A673 (cell line): ENCODE measurements at regions not wholly inside any gene's neighbourhood (a gene's known extent, or its start where the extent isn't known, plus 50 kb on each side); places are given as distances from the start of the nearest gene placed in this dataset.

Source experiments
- BruUV-seq: library from RNA; stranded (reverse); fragments of 400-500 nt; replicated peaks from 2 replicates; lab custom pipeline; 2021; lab: Mats Ljungman, UMichigan
- CTCF ChIA-PET: fragments of 300-600 bp; sonication (Branson Sonifier 250); formaldehyde crosslinking; loops from one replicate; lab custom pipeline; 2022; ENCODE audit warnings: antibody characterized with exemption; lab: Charles Lee
- POLR2A ChIA-PET: fragments of 300-600 bp; sonication (Branson Sonifier 250); formaldehyde crosslinking; loops from one replicate; lab custom pipeline; 2022; ENCODE audit warnings: antibody characterized with exemption; ENCODE audit not compliant: low non-redundant PET; lab: Charles Lee
- DNase-seq: peaks from one replicate; pipeline ENCODE4 v3.0.0-alpha.2; 2015; ENCODE audit warnings: low spot score
- H3K27ac ChIP-seq: fragments of 200-600 bp; sonication (generic); 2 replicates; pipeline ENCODE4 v1.5.1; 2016; ENCODE audit warnings: mixed run types, low read depth, mild to moderate bottlenecking, mixed read lengths, antibody characterized with exemption, low read length; ENCODE audit not compliant: poor library complexity, severe bottlenecking
- H3K27me3 ChIP-seq: fragments of 200-600 bp; sonication (generic); replicated peaks from 2 replicates; pipeline ENCODE4 v1.6.1; 2017; ENCODE audit warnings: mixed run types, low read depth, mild to moderate bottlenecking, mixed read lengths, antibody characterized with exemption, low read length; ENCODE audit not compliant: insufficient read depth, poor library complexity
- H3K36me3 ChIP-seq: fragments of 200-600 bp; sonication (generic); 2 replicates; pipeline ENCODE4 v1.6.1; 2016; ENCODE audit warnings: mixed run types, mild to moderate bottlenecking, mixed read lengths, antibody characterized with exemption, low read length; ENCODE audit not compliant: insufficient read depth, poor library complexity, severe bottlenecking
- H3K4me1 ChIP-seq: fragments of 200-600 bp; sonication (generic); 2 replicates; pipeline ENCODE4 v1.6.1; 2017; ENCODE audit warnings: mixed run types, mild to moderate bottlenecking, mixed read lengths, antibody characterized with exemption, low read length; ENCODE audit not compliant: insufficient read depth, poor library complexity, severe bottlenecking
- H3K4me3 ChIP-seq: fragments of 200-600 bp; sonication (generic); 2 replicates; pipeline ENCODE4 v1.5.1; 2016; ENCODE audit warnings: low read depth, mixed run types, mild to moderate bottlenecking, mixed read lengths, low read length; ENCODE audit not compliant: poor library complexity, severe bottlenecking
- H3K9me3 ChIP-seq: fragments of 200-600 bp; sonication (generic); 2 replicates; pipeline ENCODE4 v1.6.1; 2016; ENCODE audit warnings: mixed run types, low read depth, mild to moderate bottlenecking, mixed read lengths, antibody characterized with exemption, low read length; ENCODE audit not compliant: poor library complexity, severe bottlenecking
- CTCF ChIP-seq: fragments of 300-800, 200-600 bp; sonication (generic); conservative IDR thresholded peaks from 2 replicates; pipeline ENCODE4 v1.5.1; 2017; ENCODE audit warnings: low read depth, mild to moderate bottlenecking, antibody characterized with exemption, low read length, moderate library complexity, mixed read lengths
- EZH2 ChIP-seq: fragments of 200-600 bp; sonication (generic); IDR thresholded peaks from 2 replicates; pipeline ENCODE4 v1.6.1; 2017; ENCODE audit warnings: borderline replicate concordance, low read depth, mild to moderate bottlenecking, mixed read lengths, antibody characterized with exemption, low read length; ENCODE audit not compliant: poor library complexity, severe bottlenecking
- intact Hi-C: fragments of 100-400 bp; cut with micrococcal nuclease; formaldehyde crosslinking; loops from one replicate; pipeline ENCODE4 v1.10.0; 2022; ENCODE audit not compliant: unreplicated experiment

GRCh38 chr11:122391049-122391448 is 264.5 kb upstream of the UBASH3B start:
- Histone ChIP-seq H3K4me1 (no peaks in the 10 kb centered on the region), H3K27me3 (no peaks in the 10 kb centered on the region), H3K36me3 (no peaks in the 10 kb centered on the region), H3K9me3 (no peaks in the 10 kb centered on the region), H3K27ac (no peak overlapping the region), H3K4me3 (no peak overlapping the region)
- POLR2A ChIA-PET: no interaction called here
- DNase-seq: no peak
- CTCF ChIA-PET: no interaction called here
- no TSS peak for BruUV-seq
- intact Hi-C loops: no loop called here
- TF ChIP-seq CTCF: no peak
- TF ChIP-seq EZH2: no peak

- CTCF ChIA-PET: no interaction called here
Observed at GRCh38 chr11:122383186-122383585, 267.2 kb upstream of the BLID start.

DNA sequence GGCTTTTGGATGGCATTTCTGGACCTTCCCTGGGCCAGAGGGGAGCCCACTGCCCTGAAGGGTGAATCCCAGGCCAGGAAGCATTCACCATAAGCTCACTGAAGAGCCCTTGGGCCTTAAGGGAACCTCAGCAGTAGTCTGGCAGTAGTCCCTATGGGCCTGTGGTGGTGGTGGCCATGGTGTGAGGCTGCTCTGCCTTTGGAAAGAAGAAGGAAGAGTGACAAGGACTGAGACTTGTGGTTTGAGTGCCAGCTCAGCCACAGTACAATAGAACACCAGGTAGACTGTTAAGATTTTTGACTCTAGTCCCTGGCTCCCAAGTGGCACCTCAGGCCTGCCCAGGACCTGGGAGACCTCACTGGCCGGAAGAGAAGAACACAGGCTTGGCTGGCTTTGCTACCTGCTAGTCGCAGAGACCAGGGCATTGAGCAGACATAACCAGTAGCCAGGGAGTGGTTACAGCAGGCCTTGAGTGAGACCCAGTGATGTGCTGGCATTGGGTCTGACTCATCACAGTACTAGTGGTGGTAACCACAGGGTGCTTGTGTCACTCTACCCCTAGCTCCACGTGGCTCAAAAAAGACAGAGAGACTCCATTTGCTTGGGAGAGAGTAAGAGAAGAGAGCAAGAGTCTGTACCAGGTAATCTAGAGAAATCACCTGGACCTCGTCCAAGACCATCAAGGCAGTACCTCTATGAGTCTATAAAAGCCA is 259.8 kb upstream of the BLID start:
- no TSS peak for BruUV-seq
- CTCF ChIA-PET: interaction anchor here (1.0 kb wide), 1 partner anchor 22 kb away, joined by 3 read pairs; no protein-coding TSS in a partner anchor
- intact Hi-C loops: no loop called here
- Histone ChIP-seq H3K4me3 (no peak overlapping the region), H3K27ac (no peak overlapping the region), H3K9me3 (peaks cover 3% of the 10 kb centered on the region), H3K4me1 (no peaks in the 10 kb centered on the region), H3K27me3 (no peaks in the 10 kb centered on the region), H3K36me3 (no peaks in the 10 kb centered on the region)
- DNase-seq: no peak
- POLR2A ChIA-PET: no interaction called here
- TF ChIP-seq CTCF (no peak), EZH2 (no peak)

More at GRCh38 chr11:122383186-122383585, 267.2 kb upstream of the BLID start:
- POLR2A ChIA-PET: no interaction called here
- intact Hi-C loops: no loop called here
- no peak for DNase-seq
- Histone ChIP-seq H3K27ac (no peak overlapping the region), H3K27me3 (no peaks in the 10 kb centered on the region), H3K4me3 (no peak overlapping the region), H3K4me1 (no peaks in the 10 kb centered on the region), H3K9me3 (peaks cover 8% of the 10 kb centered on the region), H3K36me3 (no peaks in the 10 kb centered on the region)
- no peak for TF ChIP-seq CTCF
- TF ChIP-seq EZH2: no peak
- no TSS peak for BruUV-seq
